ENCODE measurements at regions not wholly inside any gene's neighbourhood (a gene's known extent, or its start where the extent isn't known, plus 50 kb on each side); places are given as distances from the start of the nearest gene placed in this dataset.
A peak's percentile ranks its signal among the peaks of the same experiment; 100 is the strongest.

DNA sequence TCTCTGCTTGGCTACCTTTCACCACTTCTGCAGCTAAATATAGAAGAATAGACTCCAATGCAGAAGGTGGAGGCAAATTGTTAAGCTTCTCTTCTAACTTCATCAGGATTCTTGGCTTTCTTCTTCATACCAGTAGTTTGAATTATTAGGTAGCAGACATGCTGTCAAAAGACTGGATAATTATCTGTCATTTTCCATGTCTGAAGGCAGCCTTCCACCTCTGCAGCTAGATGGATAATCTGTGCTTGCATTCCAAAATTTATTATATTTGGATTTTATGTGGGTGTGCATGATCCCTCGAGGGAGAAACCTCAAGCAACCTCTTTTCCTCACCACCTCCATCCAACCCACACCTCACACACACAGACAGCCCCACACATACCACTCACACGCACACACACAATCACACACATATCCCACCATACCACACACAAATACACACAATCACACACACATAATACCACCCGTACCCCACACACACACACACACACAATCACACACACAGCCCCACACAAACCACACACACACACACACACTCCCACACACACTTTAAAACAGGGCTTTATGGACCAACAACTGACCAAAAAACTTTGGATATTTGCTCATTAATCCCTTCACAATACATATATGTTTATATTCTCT is 145.0 kb downstream of the C7orf25 start:
- Histone ChIP-seq H3K9ac (ENCODE audit: low read length) (no peak overlapping the region), H4K20me1 (ENCODE audit: insufficient read depth) (no peaks in the 10 kb centered on the region), H3K36me3 (ENCODE audit: insufficient read depth, low read length) (no peaks in the 10 kb centered on the region), H3K79me2 (replicated peaks; ENCODE audit: insufficient read depth, low read length) (no peaks in the 10 kb centered on the region), H3K27ac (ENCODE audit: low read length) (no peak overlapping the region), H3K9me2 (ENCODE audit: insufficient read depth, low read length) (no peaks in the 10 kb centered on the region), H3K9me3 (ENCODE audit: low read length) (no peaks in the 10 kb centered on the region), H3K4me2 (ENCODE audit: low read length) (no peak overlapping the region), H2AFZ (ENCODE audit: low read depth, low read length) (no peak overlapping the region), H3K27me3 (ENCODE audit: insufficient read depth, low read depth, low read length) (no peaks in the 10 kb centered on the region), H3F3A (ENCODE audit: insufficient read depth, low read length, poor library complexity, severe bottlenecking) (no peaks in the 10 kb centered on the region), H3K4me3 (ENCODE audit: low read length) (no peak overlapping the region)
- TF ChIP-seq RAD21 (conservative IDR thresholded peaks at IDR 0.05): no peak
- TF ChIP-seq, protein P1, sequence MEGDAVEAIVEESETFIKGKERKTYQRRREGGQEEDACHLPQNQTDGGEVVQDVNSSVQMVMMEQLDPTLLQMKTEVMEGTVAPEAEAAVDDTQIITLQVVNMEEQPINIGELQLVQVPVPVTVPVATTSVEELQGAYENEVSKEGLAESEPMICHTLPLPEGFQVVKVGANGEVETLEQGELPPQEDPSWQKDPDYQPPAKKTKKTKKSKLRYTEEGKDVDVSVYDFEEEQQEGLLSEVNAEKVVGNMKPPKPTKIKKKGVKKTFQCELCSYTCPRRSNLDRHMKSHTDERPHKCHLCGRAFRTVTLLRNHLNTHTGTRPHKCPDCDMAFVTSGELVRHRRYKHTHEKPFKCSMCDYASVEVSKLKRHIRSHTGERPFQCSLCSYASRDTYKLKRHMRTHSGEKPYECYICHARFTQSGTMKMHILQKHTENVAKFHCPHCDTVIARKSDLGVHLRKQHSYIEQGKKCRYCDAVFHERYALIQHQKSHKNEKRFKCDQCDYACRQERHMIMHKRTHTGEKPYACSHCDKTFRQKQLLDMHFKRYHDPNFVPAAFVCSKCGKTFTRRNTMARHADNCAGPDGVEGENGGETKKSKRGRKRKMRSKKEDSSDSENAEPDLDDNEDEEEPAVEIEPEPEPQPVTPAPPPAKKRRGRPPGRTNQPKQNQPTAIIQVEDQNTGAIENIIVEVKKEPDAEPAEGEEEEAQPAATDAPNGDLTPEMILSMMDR (IDR thresholded peaks at IDR 0.05; ENCODE audit: poor library complexity, severe bottlenecking): no peak
- TF ChIP-seq MXI1 (conservative IDR thresholded peaks at IDR 0.05; ENCODE audit: poor library complexity, severe bottlenecking): no peak
- TF ChIP-seq TAF1 (IDR thresholded peaks at IDR 0.05; ENCODE audit: low read depth): no peak
- peak; percentile 56 for TF ChIP-seq EP300 (conservative IDR thresholded peaks at IDR 0.05; ENCODE audit: poor library complexity, severe bottlenecking)
- TF ChIP-seq, protein P2, sequence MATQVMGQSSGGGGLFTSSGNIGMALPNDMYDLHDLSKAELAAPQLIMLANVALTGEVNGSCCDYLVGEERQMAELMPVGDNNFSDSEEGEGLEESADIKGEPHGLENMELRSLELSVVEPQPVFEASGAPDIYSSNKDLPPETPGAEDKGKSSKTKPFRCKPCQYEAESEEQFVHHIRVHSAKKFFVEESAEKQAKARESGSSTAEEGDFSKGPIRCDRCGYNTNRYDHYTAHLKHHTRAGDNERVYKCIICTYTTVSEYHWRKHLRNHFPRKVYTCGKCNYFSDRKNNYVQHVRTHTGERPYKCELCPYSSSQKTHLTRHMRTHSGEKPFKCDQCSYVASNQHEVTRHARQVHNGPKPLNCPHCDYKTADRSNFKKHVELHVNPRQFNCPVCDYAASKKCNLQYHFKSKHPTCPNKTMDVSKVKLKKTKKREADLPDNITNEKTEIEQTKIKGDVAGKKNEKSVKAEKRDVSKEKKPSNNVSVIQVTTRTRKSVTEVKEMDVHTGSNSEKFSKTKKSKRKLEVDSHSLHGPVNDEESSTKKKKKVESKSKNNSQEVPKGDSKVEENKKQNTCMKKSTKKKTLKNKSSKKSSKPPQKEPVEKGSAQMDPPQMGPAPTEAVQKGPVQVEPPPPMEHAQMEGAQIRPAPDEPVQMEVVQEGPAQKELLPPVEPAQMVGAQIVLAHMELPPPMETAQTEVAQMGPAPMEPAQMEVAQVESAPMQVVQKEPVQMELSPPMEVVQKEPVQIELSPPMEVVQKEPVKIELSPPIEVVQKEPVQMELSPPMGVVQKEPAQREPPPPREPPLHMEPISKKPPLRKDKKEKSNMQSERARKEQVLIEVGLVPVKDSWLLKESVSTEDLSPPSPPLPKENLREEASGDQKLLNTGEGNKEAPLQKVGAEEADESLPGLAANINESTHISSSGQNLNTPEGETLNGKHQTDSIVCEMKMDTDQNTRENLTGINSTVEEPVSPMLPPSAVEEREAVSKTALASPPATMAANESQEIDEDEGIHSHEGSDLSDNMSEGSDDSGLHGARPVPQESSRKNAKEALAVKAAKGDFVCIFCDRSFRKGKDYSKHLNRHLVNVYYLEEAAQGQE (IDR thresholded peaks at IDR 0.05; ENCODE audit: borderline replicate concordance): no peak
- TF ChIP-seq POLR2AphosphoS5 (IDR thresholded peaks at IDR 0.05): peak; percentile 21
- no peak for TF ChIP-seq SMC3 (conservative IDR thresholded peaks at IDR 0.05; ENCODE audit: poor library complexity)
- TF ChIP-seq EZH2 (IDR thresholded peaks at IDR 0.05; ENCODE audit: borderline replicate concordance, insufficient read depth, low read length, poor library complexity, severe bottlenecking): no peak

DNA sequence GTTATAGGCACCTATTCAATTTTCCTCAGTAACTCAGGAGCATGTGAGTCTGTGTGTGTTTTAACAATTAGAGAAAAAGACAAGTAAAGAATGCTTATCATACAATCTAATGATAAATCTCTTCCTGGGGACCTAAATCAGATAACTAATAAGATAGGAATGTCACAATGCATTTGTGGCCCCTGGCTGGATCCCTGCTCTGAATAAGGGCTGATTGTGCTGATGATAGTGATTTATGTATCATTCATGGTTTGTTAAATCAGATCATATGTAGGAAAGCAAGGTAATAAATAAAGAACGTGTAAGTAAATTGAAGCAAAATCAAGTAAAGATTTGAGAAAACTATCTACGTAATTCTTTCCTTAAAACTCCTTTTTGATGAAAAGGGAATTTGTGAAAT is 145.9 kb downstream of the C7orf25 start:
- Histone ChIP-seq H3K4me2 (ENCODE audit: low read length) (no peak overlapping the region), H3F3A (ENCODE audit: insufficient read depth, low read length, poor library complexity, severe bottlenecking) (no peaks in the 10 kb centered on the region), H3K9me2 (ENCODE audit: insufficient read depth, low read length) (no peaks in the 10 kb centered on the region), H3K27ac (ENCODE audit: low read length) (no peak overlapping the region), H3K27me3 (ENCODE audit: insufficient read depth, low read depth, low read length) (no peaks in the 10 kb centered on the region), H3K4me3 (ENCODE audit: low read length) (no peak overlapping the region), H3K9ac (ENCODE audit: low read length) (no peak overlapping the region), H3K36me3 (ENCODE audit: insufficient read depth, low read length) (no peaks in the 10 kb centered on the region), H2AFZ (ENCODE audit: low read depth, low read length) (no peak overlapping the region), H3K9me3 (ENCODE audit: low read length) (no peaks in the 10 kb centered on the region), H4K20me1 (ENCODE audit: insufficient read depth) (no peaks in the 10 kb centered on the region), H3K79me2 (replicated peaks; ENCODE audit: insufficient read depth, low read length) (no peaks in the 10 kb centered on the region)
- TF ChIP-seq POLR2AphosphoS5 (IDR thresholded peaks at IDR 0.05) (no peak), RAD21 (conservative IDR thresholded peaks at IDR 0.05) (no peak), MXI1 (conservative IDR thresholded peaks at IDR 0.05; ENCODE audit: poor library complexity, severe bottlenecking) (no peak), SMC3 (conservative IDR thresholded peaks at IDR 0.05; ENCODE audit: poor library complexity) (no peak), EZH2 (IDR thresholded peaks at IDR 0.05; ENCODE audit: borderline replicate concordance, insufficient read depth, low read length, poor library complexity, severe bottlenecking) (no peak), EP300 (conservative IDR thresholded peaks at IDR 0.05; ENCODE audit: poor library complexity, severe bottlenecking) (no peak), TAF1 (IDR thresholded peaks at IDR 0.05; ENCODE audit: low read depth) (no peak)
- TF ChIP-seq, protein P2 (IDR thresholded peaks at IDR 0.05; ENCODE audit: borderline replicate concordance): no peak
- TF ChIP-seq, protein P1 (IDR thresholded peaks at IDR 0.05; ENCODE audit: poor library complexity, severe bottlenecking): no peak

All from neural cell (in vitro differentiated cells).